Activated naive CD4-positive, alpha-beta T cell treated with anti-CD3 and anti-CD28 coated beads, Interleukin-2, amount 10 ng/mL, durations not matched to agents 7 days and 5 days (primary cell): ENCODE measurements at regions not wholly inside any gene's neighbourhood (a gene's known extent, or its start where the extent isn't known, plus 50 kb on each side); places are given as distances from the start of the nearest gene placed in this dataset.

ENCODE experiments used
- CTCF ChIA-PET: fragments of 350-600 bp; sonication (Branson Sonifier 250); formaldehyde crosslinking; loops from one replicate; lab custom pipeline; 2021; ENCODE audit warnings: antibody characterized with exemption; lab: Charles Lee
- DNase-seq: peaks from one replicate; pipeline ENCODE4 v3.0.0-alpha.2; 2020
- H3K27ac Mint-ChIP-seq: one replicate; pipeline ENCODE4 v1.8.0; 2021; ENCODE audit warnings: mild to moderate bottlenecking, moderate library complexity, mixed read lengths
- H3K27me3 Mint-ChIP-seq: one replicate; pipeline ENCODE4 v1.8.0; 2021; ENCODE audit warnings: mild to moderate bottlenecking, mixed read lengths
- H3K36me3 Mint-ChIP-seq: one replicate; pipeline ENCODE4 v1.8.0; 2021; ENCODE audit warnings: mixed read lengths
- H3K4me1 Mint-ChIP-seq: one replicate; pipeline ENCODE4 v1.8.0; 2021; ENCODE audit warnings: mixed read lengths
- H3K4me3 Mint-ChIP-seq: one replicate; pipeline ENCODE4 v1.8.0; 2021; ENCODE audit warnings: mild to moderate bottlenecking, moderate library complexity, mixed read lengths
- H3K9me3 Mint-ChIP-seq: one replicate; pipeline ENCODE4 v1.8.0; 2021; ENCODE audit warnings: mixed read lengths

DNA sequence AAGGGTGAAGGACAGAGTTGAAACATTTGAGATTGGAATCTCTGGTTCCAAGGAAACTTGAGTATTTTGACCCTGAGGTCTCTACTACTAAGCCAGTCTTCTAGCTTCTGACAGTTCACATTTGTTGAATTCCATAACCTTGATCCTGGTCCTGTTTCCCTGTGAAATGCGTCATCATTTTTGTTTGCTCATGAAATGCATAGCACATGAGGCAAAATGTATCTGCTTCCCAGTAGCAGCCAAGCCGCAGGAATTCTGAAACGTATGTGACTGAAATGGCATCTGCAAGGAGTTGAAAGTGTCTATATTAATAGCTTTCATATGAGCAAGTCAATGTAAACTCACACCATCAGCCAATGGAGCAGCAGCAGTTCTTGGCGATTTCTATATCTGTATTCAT, 307.9 kb downstream of the CSNK1G3 start:
- Mint-ChIP-seq H3K4me1 (no peaks in the 10 kb centered on the region), H3K36me3 (no peaks in the 10 kb centered on the region), H3K27me3 (no peaks in the 10 kb centered on the region), H3K4me3 (no peak overlapping the region), H3K27ac (no peak overlapping the region), H3K9me3 (peaks cover 2% of the 10 kb centered on the region)
- DNase-seq, result no peak
- CTCF ChIA-PET, result no interaction called here

DNA sequence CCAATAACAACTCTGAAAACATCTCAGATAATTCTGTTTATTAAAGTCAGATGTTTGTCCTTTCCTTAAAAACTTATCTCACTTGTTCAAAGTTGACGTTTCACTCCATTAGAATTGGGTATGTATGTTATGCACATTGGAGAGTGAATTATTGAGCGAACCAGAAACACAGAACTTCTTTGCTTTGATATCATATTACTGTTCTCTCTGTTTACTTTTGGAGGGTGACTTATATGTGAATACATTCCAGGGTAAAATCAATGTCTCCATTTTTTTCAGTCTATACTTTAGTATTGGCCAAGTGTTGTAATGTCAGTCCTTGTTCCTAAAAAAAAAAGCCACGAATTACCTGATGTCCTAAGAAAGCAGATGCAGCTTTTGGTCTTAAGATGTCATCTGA, 307.4 kb downstream of the CSNK1G3 start:
- H3K4me3 Mint-ChIP-seq, result no peak overlapping the region
- H3K9me3 Mint-ChIP-seq, result no peaks in the 10 kb centered on the region
- H3K36me3 Mint-ChIP-seq, result no peaks in the 10 kb centered on the region
- no peak overlapping the region for H3K27ac Mint-ChIP-seq
- CTCF ChIA-PET, result no interaction called here
- no peaks in the 10 kb centered on the region for H3K27me3 Mint-ChIP-seq
- no peak for DNase-seq
- H3K4me1 Mint-ChIP-seq, result no peaks in the 10 kb centered on the region

DNA sequence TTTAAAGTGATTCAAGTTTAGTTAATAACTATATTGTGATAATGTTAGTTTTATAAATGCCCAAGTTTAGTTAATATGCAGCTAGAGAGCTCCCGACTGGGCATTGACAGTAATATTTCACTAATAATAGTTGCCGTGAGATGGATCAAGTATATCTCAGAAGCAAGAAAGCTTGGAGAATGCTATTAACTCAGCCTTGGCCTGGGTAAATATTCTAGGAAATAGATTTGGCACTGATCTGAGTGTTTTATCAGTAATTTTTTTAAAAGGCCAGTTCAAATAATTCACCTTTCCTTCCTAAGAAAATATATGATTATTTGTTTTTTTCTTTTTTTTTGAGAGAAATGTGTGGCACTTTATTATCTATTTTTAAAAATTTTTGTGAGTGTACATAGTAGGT, 305.3 kb downstream of the CSNK1G3 start:
- no peaks in the 10 kb centered on the region for H3K4me1 Mint-ChIP-seq
- CTCF ChIA-PET, result no interaction called here
- H3K4me3 Mint-ChIP-seq, result no peak overlapping the region
- no peak overlapping the region for H3K27ac Mint-ChIP-seq
- DNase-seq, result no peak
- H3K36me3 Mint-ChIP-seq, result no peaks in the 10 kb centered on the region
- no peaks in the 10 kb centered on the region for H3K27me3 Mint-ChIP-seq
- H3K9me3 Mint-ChIP-seq, result no peaks in the 10 kb centered on the region

DNA sequence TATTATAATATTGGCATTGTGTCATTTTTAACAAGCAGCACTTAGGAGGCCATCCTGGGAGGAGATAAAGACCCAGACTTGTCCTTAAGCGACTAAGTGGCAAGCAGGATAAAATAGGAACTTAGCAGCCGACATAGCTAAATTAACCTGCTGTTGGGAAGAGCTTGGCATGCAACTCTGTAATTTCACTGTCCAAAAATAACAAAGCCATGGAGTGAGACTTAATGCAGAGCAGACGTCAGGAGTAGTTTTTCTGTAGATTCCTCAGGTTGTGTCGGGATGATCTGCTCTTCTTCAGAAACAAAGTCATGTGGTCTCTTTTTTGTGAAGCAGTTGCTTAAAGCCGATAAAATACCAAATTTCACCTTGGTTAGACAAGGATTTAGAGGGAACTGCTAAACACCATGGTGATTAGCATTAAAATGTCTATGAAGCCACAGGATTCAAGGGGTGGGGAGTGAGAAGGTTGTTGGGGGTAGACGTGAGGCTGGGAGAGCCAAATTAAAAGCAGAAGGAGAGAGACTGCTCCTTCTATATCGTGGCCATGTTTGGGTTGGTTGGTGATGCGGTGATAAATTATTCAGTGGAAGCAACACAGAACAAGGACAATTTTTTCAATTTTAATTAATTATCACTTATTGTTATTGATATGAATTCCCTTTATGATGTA, 303.0 kb downstream of the CSNK1G3 start:
- no peaks in the 10 kb centered on the region for H3K27me3 Mint-ChIP-seq
- CTCF ChIA-PET, result no interaction called here
- H3K4me3 Mint-ChIP-seq, result no peak overlapping the region
- DNase-seq, result no peak
- H3K36me3 Mint-ChIP-seq, result no peaks in the 10 kb centered on the region
- H3K27ac Mint-ChIP-seq, result no peak overlapping the region
- no peaks in the 10 kb centered on the region for H3K4me1 Mint-ChIP-seq
- no peaks in the 10 kb centered on the region for H3K9me3 Mint-ChIP-seq

GRCh38 chr5:123813937-123814624, 302.1 kb downstream of the CSNK1G3 start:
- H3K36me3 Mint-ChIP-seq, result no peaks in the 10 kb centered on the region
- no peaks in the 10 kb centered on the region for H3K27me3 Mint-ChIP-seq
- no peaks in the 10 kb centered on the region for H3K9me3 Mint-ChIP-seq
- no peak overlapping the region for H3K27ac Mint-ChIP-seq
- no peaks in the 10 kb centered on the region for H3K4me1 Mint-ChIP-seq
- CTCF ChIA-PET, result no interaction called here
- H3K4me3 Mint-ChIP-seq, result no peak overlapping the region
- DNase-seq, result no peak

- no peak for DNase-seq
- CTCF ChIA-PET, result no interaction called here
- no peaks in the 10 kb centered on the region for H3K9me3 Mint-ChIP-seq
- H3K27ac Mint-ChIP-seq, result no peak overlapping the region
- no peaks in the 10 kb centered on the region for H3K36me3 Mint-ChIP-seq
- H3K4me1 Mint-ChIP-seq, result no peaks in the 10 kb centered on the region
- no peaks in the 10 kb centered on the region for H3K27me3 Mint-ChIP-seq
- H3K4me3 Mint-ChIP-seq, result no peak overlapping the region
These were observed 301.3 kb downstream of the CSNK1G3 start for GRCh38 chr5:123813264-123813663.

DNA sequence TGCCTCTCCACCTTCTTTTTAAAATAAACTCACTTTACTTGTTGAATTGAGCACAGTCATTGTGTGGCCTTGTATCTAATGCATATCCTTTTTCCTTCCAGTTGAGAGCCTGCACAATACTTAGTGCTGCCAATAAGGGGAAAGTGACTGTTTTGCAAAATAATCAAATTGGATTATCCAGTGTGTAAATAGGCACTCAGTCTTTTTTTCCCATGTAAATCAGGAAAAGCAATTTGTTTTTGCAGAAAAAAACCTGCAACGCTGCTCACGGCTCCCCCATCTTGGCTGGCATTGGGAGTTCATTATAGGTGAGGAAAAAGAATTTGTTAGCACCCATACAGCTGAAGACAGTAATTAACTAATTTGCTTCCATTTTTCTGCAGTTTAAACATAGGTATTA, 299.9 kb downstream of the CSNK1G3 start:
- DNase-seq, result no peak
- no peaks in the 10 kb centered on the region for H3K9me3 Mint-ChIP-seq
- H3K4me1 Mint-ChIP-seq, result no peaks in the 10 kb centered on the region
- H3K4me3 Mint-ChIP-seq, result no peak overlapping the region
- H3K27me3 Mint-ChIP-seq, result no peaks in the 10 kb centered on the region
- no peak overlapping the region for H3K27ac Mint-ChIP-seq
- H3K36me3 Mint-ChIP-seq, result no peaks in the 10 kb centered on the region
- CTCF ChIA-PET, result no interaction called here

DNA sequence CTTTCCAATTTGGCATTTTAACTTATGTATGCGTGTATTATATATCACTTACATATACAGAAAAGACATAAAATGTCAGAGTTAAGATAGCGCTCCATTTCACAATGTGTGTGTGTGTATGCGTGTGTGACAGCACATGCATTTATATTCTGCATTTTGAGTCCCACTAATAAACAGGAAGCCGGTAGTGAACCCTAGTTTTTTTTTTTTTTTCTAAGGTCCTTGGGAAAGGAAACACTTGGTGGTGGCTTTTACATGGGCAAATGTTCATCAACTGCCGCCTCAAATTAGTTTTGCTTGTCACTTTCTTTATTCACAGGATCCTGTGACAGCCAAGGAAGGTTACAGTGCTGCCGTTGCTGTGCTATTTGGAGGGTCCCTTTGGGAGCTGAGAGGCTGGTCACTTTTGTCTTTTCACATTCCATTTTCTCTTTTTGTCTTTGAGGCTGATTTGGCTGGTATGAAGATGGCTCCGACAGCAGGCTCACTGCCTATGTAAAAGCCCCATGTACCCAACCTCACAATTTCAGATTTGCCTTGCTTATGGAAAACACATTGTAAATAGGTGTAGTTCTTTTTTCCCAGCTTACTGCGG, 298.9 kb downstream of the CSNK1G3 start:
- CTCF ChIA-PET, result no interaction called here
- H3K9me3 Mint-ChIP-seq, result no peaks in the 10 kb centered on the region
- no peaks in the 10 kb centered on the region for H3K4me1 Mint-ChIP-seq
- no peak overlapping the region for H3K4me3 Mint-ChIP-seq
- DNase-seq, result no peak
- H3K27me3 Mint-ChIP-seq, result no peaks in the 10 kb centered on the region
- no peaks in the 10 kb centered on the region for H3K36me3 Mint-ChIP-seq
- no peak overlapping the region for H3K27ac Mint-ChIP-seq

DNA sequence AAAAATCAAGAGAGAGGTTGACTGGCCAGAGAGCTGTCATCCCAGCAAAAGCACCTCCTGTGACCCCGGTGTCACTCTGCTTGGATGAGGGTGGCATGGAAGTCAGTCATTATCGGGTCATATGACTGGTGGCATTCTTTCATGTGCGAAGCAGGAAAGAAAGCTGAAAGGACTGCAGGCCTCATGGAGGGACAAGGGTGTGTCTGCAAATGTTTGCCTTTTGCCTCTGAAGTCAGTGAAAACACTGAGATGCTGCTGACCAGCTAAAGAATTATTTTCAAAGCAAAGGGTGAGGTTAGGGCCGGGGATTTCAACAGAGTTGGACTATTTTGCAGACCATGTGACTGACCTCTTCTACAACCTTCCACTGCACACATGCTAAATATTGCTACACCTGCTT, 298.3 kb downstream of the CSNK1G3 start:
- CTCF ChIA-PET, result no interaction called here
- no peak overlapping the region for H3K27ac Mint-ChIP-seq

GRCh38 chr5:123809594-123810221, 297.7 kb downstream of the CSNK1G3 start:
- H3K4me1 Mint-ChIP-seq, result no peaks in the 10 kb centered on the region
- no peaks in the 10 kb centered on the region for H3K36me3 Mint-ChIP-seq
- DNase-seq, result no peak
- no peaks in the 10 kb centered on the region for H3K27me3 Mint-ChIP-seq
- CTCF ChIA-PET, result no interaction called here
- H3K27ac Mint-ChIP-seq, result no peak overlapping the region
- H3K9me3 Mint-ChIP-seq, result no peaks in the 10 kb centered on the region
- H3K4me3 Mint-ChIP-seq, result no peak overlapping the region

More for the DNA sequence above, 298.3 kb downstream of the CSNK1G3 start:
- no peaks in the 10 kb centered on the region for H3K4me1 Mint-ChIP-seq
- no peaks in the 10 kb centered on the region for H3K27me3 Mint-ChIP-seq
- no peak for DNase-seq
- no peak overlapping the region for H3K4me3 Mint-ChIP-seq
- H3K9me3 Mint-ChIP-seq, result no peaks in the 10 kb centered on the region
- H3K36me3 Mint-ChIP-seq, result no peaks in the 10 kb centered on the region

GRCh38 chr5:123808461-123809380, 296.7 kb downstream of the CSNK1G3 start:
- Mint-ChIP-seq H3K27ac (no peak overlapping the region), H3K4me3 (no peak overlapping the region), H3K9me3 (no peaks in the 10 kb centered on the region), H3K4me1 (no peaks in the 10 kb centered on the region), H3K36me3 (no peaks in the 10 kb centered on the region), H3K27me3 (no peaks in the 10 kb centered on the region)
- DNase-seq, result no peak
- CTCF ChIA-PET, result no interaction called here

- CTCF ChIA-PET, result no interaction called here
- Mint-ChIP-seq H3K9me3 (no peaks in the 10 kb centered on the region), H3K27me3 (no peaks in the 10 kb centered on the region), H3K36me3 (no peaks in the 10 kb centered on the region), H3K4me1 (no peaks in the 10 kb centered on the region), H3K27ac (no peak overlapping the region), H3K4me3 (no peak overlapping the region)
- no peak for DNase-seq
These were observed 295.4 kb downstream of the CSNK1G3 start for GRCh38 chr5:123807177-123807945.

DNA sequence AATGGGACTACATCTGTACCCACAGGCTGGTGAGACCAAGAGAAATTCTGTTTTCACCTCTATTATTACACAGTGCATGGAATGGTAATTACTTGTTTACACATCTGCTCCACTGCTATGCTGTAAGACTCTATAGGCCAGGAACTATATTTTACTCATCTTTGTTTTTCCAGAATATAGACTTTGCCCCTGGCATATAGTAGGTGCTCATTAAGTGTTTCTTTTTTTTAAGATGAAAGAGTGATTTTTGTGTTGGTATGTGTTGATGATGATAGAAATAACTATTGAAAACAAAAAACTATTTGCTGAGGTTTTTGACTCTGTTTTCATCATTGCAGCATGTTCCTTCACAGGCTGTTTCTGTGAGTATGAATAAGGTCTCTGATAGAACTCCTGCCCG, 294.7 kb downstream of the CSNK1G3 start:
- H3K36me3 Mint-ChIP-seq, result no peaks in the 10 kb centered on the region
- H3K4me3 Mint-ChIP-seq, result no peak overlapping the region
- no peak for DNase-seq
- H3K27ac Mint-ChIP-seq, result no peak overlapping the region
- no peaks in the 10 kb centered on the region for H3K9me3 Mint-ChIP-seq
- no peaks in the 10 kb centered on the region for H3K27me3 Mint-ChIP-seq
- CTCF ChIA-PET, result no interaction called here
- H3K4me1 Mint-ChIP-seq, result no peaks in the 10 kb centered on the region
